Panc1 (cell line): ENCODE measurements at regions not wholly inside any gene's neighbourhood (a gene's known extent, or its start where the extent isn't known, plus 50 kb on each side); places are given as distances from the start of the nearest gene placed in this dataset.
A peak's percentile ranks its signal among the peaks of the same experiment; 100 is the strongest.

Experiments used
- ATAC-seq: fragments of 200-7000 bp; cut with Tn5 transposase; 2 replicates; pipeline ENCODE4 v1.9.1; 2020; ENCODE audit warnings: mild to moderate bottlenecking, moderate library complexity
- BruUV-seq: library from RNA; stranded (reverse); fragments of 400-500 nt; replicated peaks from 2 replicates; lab custom pipeline; 2021; lab: Mats Ljungman, UMichigan
- CTCF ChIA-PET: fragments of 300-600 bp; sonication (Branson Sonifier 250); formaldehyde crosslinking; loops from one replicate; lab custom pipeline; 2022; ENCODE audit warnings: antibody characterized with exemption; lab: Charles Lee
- POLR2A ChIA-PET: fragments of 300-600 bp; sonication (Branson Sonifier 250); formaldehyde crosslinking; loops from one replicate; lab custom pipeline; 2022; ENCODE audit warnings: antibody characterized with exemption; lab: Charles Lee
- DNase-seq: peaks from one replicate; pipeline ENCODE4 v3.0.0-alpha.2; 2010; ENCODE audit warnings: low read depth, low spot score
- H3K27ac ChIP-seq: 2 replicates; pipeline ENCODE4 v1.5.1; 2011; ENCODE audit warnings: mild to moderate bottlenecking, low read length, inconsistent platforms
- H3K27me3 ChIP-seq: fragments of 200-500 bp; sonication (Bioruptor generic); 2 replicates; pipeline ENCODE4 v1.6.0; 2014; ENCODE audit warnings: low read length, inconsistent platforms; ENCODE audit not compliant: control insufficient read depth, insufficient read depth
- H3K36me3 ChIP-seq: fragments of 200-500 bp; sonication (Bioruptor generic); 2 replicates; pipeline ENCODE4 v1.5.1; 2014; ENCODE audit warnings: inconsistent platforms, mild to moderate bottlenecking, low read length, moderate library complexity; ENCODE audit not compliant: control insufficient read depth, insufficient read depth
- H3K4me1 ChIP-seq: 2 replicates; pipeline ENCODE4 v1.5.1; 2011; ENCODE audit warnings: inconsistent platforms, mild to moderate bottlenecking, low read length, moderate library complexity; ENCODE audit not compliant: control insufficient read depth, insufficient read depth
- H3K4me3 ChIP-seq, 2 experiments: 2 replicates each; pipeline ENCODE4 v1.5.1; 2011 to 2012; ENCODE audit warnings: low read depth in 2 of 2, low read length in 2 of 2, mild to moderate bottlenecking in 2 of 2, inconsistent platforms in 1 of 2, moderate library complexity in 1 of 2
- H3K9me3 ChIP-seq: fragments of 200-500 bp; sonication (Bioruptor generic); 2 replicates; pipeline ENCODE4 v1.5.1; 2014; ENCODE audit warnings: low read depth, mild to moderate bottlenecking, inconsistent platforms, low read length, moderate library complexity; ENCODE audit not compliant: control insufficient read depth, insufficient read depth
- CTCF ChIP-seq: fragments of 450-650 bp; IDR thresholded peaks from 2 replicates; pipeline ENCODE4 v1.5.1; 2017; ENCODE audit warnings: mild to moderate bottlenecking
- POLR2AphosphoS5 ChIP-seq: IDR thresholded peaks from 2 replicates; pipeline ENCODE4 v1.6.1; 2012; ENCODE audit warnings: mild to moderate bottlenecking, low read depth, low read length, moderate library complexity
- REST ChIP-seq, 2 experiments: IDR thresholded peaks; 2 replicates each; pipeline ENCODE4 v1.6.1; 2011 to 2012; ENCODE audit warnings: low read depth in 2 of 2, control low read depth in 1 of 2, low read length in 1 of 2, mild to moderate bottlenecking in 1 of 2, moderate library complexity in 1 of 2; ENCODE audit not compliant: insufficient read depth in 1 of 2
- SIN3A ChIP-seq: IDR thresholded peaks from 2 replicates; pipeline ENCODE4 v1.6.1; 2012; ENCODE audit warnings: low read depth, mild to moderate bottlenecking, low read length, moderate library complexity, borderline replicate concordance; ENCODE audit not compliant: insufficient read depth
- TCF7L2 ChIP-seq: IDR thresholded peaks from 2 replicates; pipeline ENCODE4 v1.6.1; 2011; ENCODE audit warnings: mild to moderate bottlenecking, low read depth, low read length, inconsistent platforms
- in situ Hi-C: cut with HindIII; loops from 2 replicates; pipeline ENCODE4 v1.10.0; 2016; ENCODE audit warnings: low sequenced_read_pairs, low pct_unique_long_range_greater_than_20kb
- intact Hi-C: fragments of 100-400 bp; cut with micrococcal nuclease; formaldehyde crosslinking; loops from one replicate; pipeline ENCODE4 v1.10.0; 2022; ENCODE audit not compliant: unreplicated experiment

- Histone ChIP-seq H3K9me3 (no peaks in the 10 kb centered on the region), H3K27me3 (no peaks in the 10 kb centered on the region), H3K4me1 (peaks cover 7% of the 10 kb centered on the region), H3K36me3 (no peaks in the 10 kb centered on the region), H3K27ac (peak overlapping the region; percentile 42; the same call in 1 of the 2 replicates), H3K4me3 (no peak overlapping the region)
- POLR2A ChIA-PET, result no interaction called here
- in situ Hi-C loops, result no loop called here
- no TSS peak for BruUV-seq
- CTCF ChIA-PET, result no interaction called here
- ATAC-seq (no peak), DNase-seq (no peak)
- TF ChIP-seq REST (IDR thresholded peaks at IDR 0.05; ENCODE audit: insufficient read depth in 1 of 2, low read depth in 2 of 2, low read length in 1 of 2) (no peak), TCF7L2 (no peak), SIN3A (no peak), CTCF (no peak), POLR2AphosphoS5 (no peak)
- intact Hi-C loops, result no loop called here
Measured at GRCh38 chr1:218711001-218711400, 365.9 kb downstream of the TGFB2 start.

- POLR2A ChIA-PET, result no interaction called here
- H3K27me3 ChIP-seq, result no peaks in the 10 kb centered on the region
- no peaks in the 10 kb centered on the region for H3K9me3 ChIP-seq
- H3K4me1 ChIP-seq, result no peaks in the 10 kb centered on the region
- TF ChIP-seq TCF7L2 (no peak), POLR2AphosphoS5 (no peak), REST (IDR thresholded peaks at IDR 0.05; ENCODE audit: insufficient read depth in 1 of 2, low read depth in 2 of 2, low read length in 1 of 2) (no peak), CTCF (no peak), SIN3A (no peak)
- ATAC-seq, result no peak
- in situ Hi-C loops (no loop called here), intact Hi-C loops (no loop called here)
- H3K27ac ChIP-seq, result peak overlapping the region; percentile 57; the same call in 1 of the 2 replicates
- no peak overlapping the region for H3K4me3 ChIP-seq
- no TSS peak for BruUV-seq
- H3K36me3 ChIP-seq, result no peaks in the 10 kb centered on the region
- DNase-seq, result no peak
- CTCF ChIA-PET, result no interaction called here
Measured at GRCh38 chr1:218711884-218712674, 366.9 kb downstream of the TGFB2 start.
